HEK293 (cell line): ENCODE measurements at regions not wholly inside any gene's neighbourhood (a gene's known extent, or its start where the extent isn't known, plus 50 kb on each side); places are given as distances from the start of the nearest gene placed in this dataset.

Source experiments
- CTCF ChIA-PET: fragments of 350-600 bp; formaldehyde crosslinking; extraction: SDS; loops from one replicate; lab custom pipeline; 2021; ENCODE audit warnings: antibody characterized with exemption; lab: Yijun Ruan, JAX
- POLR2A ChIA-PET: fragments of 300-600 bp; formaldehyde crosslinking; extraction: SDS; loops from one replicate; lab custom pipeline; 2020; ENCODE audit warnings: antibody characterized with exemption, inconsistent platforms; lab: Yijun Ruan, JAX
- H3K27ac ChIP-seq: fragments of 200-500 bp; sonication (Bioruptor generic); 2 replicates; pipeline ENCODE4 v1.5.1; 2014; ENCODE audit warnings: low read depth, low read length, control low read depth, inconsistent platforms; ENCODE audit errors: extremely low read depth
- H3K36me3 ChIP-seq, 2 experiments: fragments of 200-500 bp in 1 of 2; sonication (Bioruptor generic) in 1 of 2; 1 replicate in 1 of 2; 2 replicates in 1 of 2; pipeline ENCODE4 v1.5.1; 2014 to 2017; ENCODE audit warnings: inconsistent platforms in 2 of 2, low read length in 2 of 2; ENCODE audit not compliant: control insufficient read depth in 2 of 2, insufficient read depth in 1 of 2
- H3K4me1 ChIP-seq: fragments of 200-500 bp; sonication (Bioruptor generic); 2 replicates; pipeline ENCODE4 v1.5.1; 2014; ENCODE audit warnings: mild to moderate bottlenecking, low read length, inconsistent platforms; ENCODE audit not compliant: control insufficient read depth, insufficient read depth
- H3K4me3 ChIP-seq: 2 replicates; pipeline ENCODE4 v1.5.1; 2011; ENCODE audit warnings: low read depth, mild to moderate bottlenecking, control low read depth, low read length, moderate library complexity
- H3K9me3 ChIP-seq: fragments of 200-500 bp; sonication (Bioruptor generic); 2 replicates; pipeline ENCODE4 v1.5.1; 2014; ENCODE audit warnings: low read depth, low read length, inconsistent platforms; ENCODE audit not compliant: control insufficient read depth, insufficient read depth
- GFI1B ChIP-seq: fragments of 450-650 bp; formaldehyde crosslinking; IDR thresholded peaks from 2 replicates; pipeline ENCODE4 v1.5.1; 2016; ENCODE audit warnings: missing biosample characterization, missing genetic modification characterization
- KLF7 ChIP-seq: fragments of 450-650 bp; formaldehyde crosslinking; IDR thresholded peaks from 2 replicates; pipeline ENCODE4 v1.5.1; 2016; ENCODE audit warnings: missing biosample characterization, missing genetic modification characterization, borderline replicate concordance
- ZBTB17 ChIP-seq: fragments of 450-650 bp; formaldehyde crosslinking; IDR thresholded peaks from 2 replicates; pipeline ENCODE4 v1.5.1; 2016; ENCODE audit warnings: missing biosample characterization, missing genetic modification characterization
- ZBTB20 ChIP-seq: fragments of 450-650 bp; formaldehyde crosslinking; IDR thresholded peaks from 2 replicates; pipeline ENCODE4 v1.5.1; 2016; ENCODE audit warnings: missing biosample characterization, missing genetic modification characterization
- ZBTB7A ChIP-seq: fragments of 450-650 bp; formaldehyde crosslinking; IDR thresholded peaks from 2 replicates; pipeline ENCODE4 v1.5.1; 2016; ENCODE audit warnings: low read depth, missing biosample characterization, missing genetic modification characterization
- ZBTB8A ChIP-seq: fragments of 450-650 bp; formaldehyde crosslinking; IDR thresholded peaks from 2 replicates; pipeline ENCODE4 v1.5.1; 2016; ENCODE audit warnings: missing biosample characterization, missing genetic modification characterization
- ZNF155 ChIP-seq: fragments of 450-650 bp; formaldehyde crosslinking; IDR thresholded peaks from 2 replicates; pipeline ENCODE4 v1.5.1; 2016; ENCODE audit warnings: missing biosample characterization, missing genetic modification characterization
- ZNF473 ChIP-seq: fragments of 450-650 bp; formaldehyde crosslinking; IDR thresholded peaks from 2 replicates; pipeline ENCODE4 v1.5.1; 2017; ENCODE audit warnings: missing biosample characterization, missing genetic modification characterization
- ZNF560 ChIP-seq: fragments of 450-650 bp; formaldehyde crosslinking; IDR thresholded peaks from 2 replicates; pipeline ENCODE4 v1.5.1; 2017; ENCODE audit warnings: missing biosample characterization, missing genetic modification characterization, borderline replicate concordance
- ZNF664 ChIP-seq: fragments of 450-650 bp; formaldehyde crosslinking; IDR thresholded peaks from 2 replicates; pipeline ENCODE4 v1.5.1; 2016; ENCODE audit warnings: missing biosample characterization, missing genetic modification characterization
- TF ChIP-seq, protein P1 (sequence below): fragments of 450-650 bp; formaldehyde crosslinking; IDR thresholded peaks from 2 replicates; pipeline ENCODE4 v1.5.1; 2017; ENCODE audit warnings: missing biosample characterization, missing genetic modification characterization
- TF ChIP-seq, protein P2 (sequence below): fragments of 450-650 bp; formaldehyde crosslinking; IDR thresholded peaks from 2 replicates; pipeline ENCODE4 v1.5.1; 2016; ENCODE audit warnings: missing biosample characterization, missing genetic modification characterization
- TF ChIP-seq, protein P3 (sequence below): fragments of 450-650 bp; formaldehyde crosslinking; IDR thresholded peaks from 2 replicates; pipeline ENCODE4 v1.5.1; 2016; ENCODE audit warnings: missing biosample characterization, missing genetic modification characterization

DNA sequence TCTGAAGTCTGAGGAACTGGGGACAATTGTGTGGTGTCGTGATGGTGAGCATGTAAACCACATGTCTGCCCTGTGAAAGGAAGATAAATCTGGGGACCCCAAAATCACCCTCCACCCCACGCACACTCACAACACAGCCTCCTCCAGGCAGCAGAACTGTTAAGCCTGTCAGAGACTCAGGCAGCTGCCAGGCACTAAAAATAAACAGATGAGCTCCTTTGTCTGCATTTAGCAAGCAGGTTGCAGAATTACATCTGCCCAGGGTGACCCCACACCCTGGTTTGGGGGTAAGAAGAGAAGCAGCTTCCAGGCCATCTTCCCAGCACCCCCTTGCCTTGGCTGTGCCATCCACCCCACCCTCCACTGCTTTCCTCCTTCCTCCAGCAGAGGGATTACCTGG is 119.1 kb upstream of the RUNX3 start:
- no peaks in the 10 kb centered on the region for H3K4me1 ChIP-seq
- H3K9me3 ChIP-seq, result no peaks in the 10 kb centered on the region
- ChIA-PET CTCF (interaction anchor here (5.2 kb wide), 1 partner anchor 12 kb away, joined by 34 read pairs; no protein-coding TSS in a partner anchor), POLR2A (no interaction called here)
- H3K4me3 ChIP-seq, result no peak overlapping the region
- no peak for TF ChIP-seq ZNF473 (tag by site-specific recombination)
- TF ChIP-seq ZBTB17 (tag by site-specific recombination), result no peak
- no peak for TF ChIP-seq ZBTB7A
- no peak for TF ChIP-seq ZBTB20 (tag by site-specific recombination)
- no peak for TF ChIP-seq ZNF155 (tag by site-specific recombination)
- TF ChIP-seq ZBTB8A (tag by site-specific recombination), result no peak
- no peaks in the 10 kb centered on the region for H3K36me3 ChIP-seq
- no peak overlapping the region for H3K27ac ChIP-seq

DNA sequence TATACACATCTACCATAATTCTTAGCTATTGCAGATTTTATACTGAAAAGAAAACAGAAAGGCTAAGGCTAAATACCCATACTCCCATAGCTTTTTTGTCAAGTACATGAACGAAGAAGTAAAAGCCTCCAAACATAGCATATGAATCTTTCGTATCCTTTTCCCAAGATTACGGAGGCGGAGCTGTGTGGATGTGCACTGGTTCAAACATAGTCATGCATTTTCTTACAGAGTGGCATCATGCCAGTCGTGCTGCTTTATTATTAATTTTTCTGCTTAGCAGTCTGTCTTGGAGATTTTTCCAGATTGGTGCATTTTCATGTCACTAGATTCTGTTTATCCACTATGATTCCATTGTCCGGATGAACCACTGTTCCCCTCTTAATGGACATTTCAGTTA is 118.7 kb upstream of the RUNX3 start:
- no peak for TF ChIP-seq ZNF664
- TF ChIP-seq, all 188 proteins: peak for 0
- Histone ChIP-seq H3K27ac (no peak overlapping the region), H3K36me3 (no peaks in the 10 kb centered on the region), H3K4me3 (no peak overlapping the region), H3K9me3 (no peaks in the 10 kb centered on the region), H3K4me1 (no peaks in the 10 kb centered on the region)
- POLR2A ChIA-PET, result no interaction called here
- CTCF ChIA-PET, result interaction anchor here (5.2 kb wide), 1 partner anchor 11 kb away, joined by 34 read pairs; no protein-coding TSS in a partner anchor

DNA sequence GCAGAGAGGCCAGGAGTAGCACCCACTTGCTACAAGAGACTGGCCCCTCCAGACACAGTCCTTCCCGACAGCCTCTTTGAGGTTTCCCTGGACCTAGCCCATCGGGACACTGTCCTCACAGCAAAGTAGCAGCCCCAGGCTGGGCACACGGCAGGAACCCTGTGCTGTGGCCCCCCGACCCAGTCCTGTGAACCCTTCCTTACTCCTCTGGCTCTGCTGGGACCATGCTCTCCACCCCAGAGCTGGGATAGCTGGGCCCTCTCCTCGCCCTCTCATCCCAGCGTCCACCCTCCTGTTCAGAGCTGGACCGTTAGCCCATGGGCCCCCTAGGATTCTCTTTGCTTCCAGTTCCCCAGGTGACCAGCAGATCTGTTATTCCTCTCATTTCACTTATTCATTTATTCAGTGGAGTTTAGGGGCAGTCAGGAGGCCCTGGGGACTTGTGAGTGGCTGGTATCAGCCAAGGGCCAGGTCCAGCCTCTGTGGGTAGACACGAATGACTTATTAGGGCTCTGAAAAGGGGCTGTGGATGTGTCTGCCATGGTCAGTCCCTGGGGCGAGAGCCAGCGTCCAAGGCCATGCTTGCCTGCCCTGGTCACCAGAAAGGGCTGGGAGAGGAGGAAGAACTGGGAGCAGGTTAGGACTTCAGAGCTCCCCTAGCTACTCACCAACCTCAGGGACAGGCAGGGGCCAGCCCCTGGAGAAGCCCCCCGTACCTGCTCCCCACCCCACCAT is 117.6 kb upstream of the RUNX3 start:
- H3K27ac ChIP-seq, result no peak overlapping the region
- no peaks in the 10 kb centered on the region for H3K36me3 ChIP-seq
- CTCF ChIA-PET, result interaction anchor here (5.2 kb wide), 1 partner anchor 10 kb away, joined by 34 read pairs; no protein-coding TSS in a partner anchor
- no peak overlapping the region for H3K4me3 ChIP-seq
- no peaks in the 10 kb centered on the region for H3K9me3 ChIP-seq
- POLR2A ChIA-PET, result no interaction called here
- no peaks in the 10 kb centered on the region for H3K4me1 ChIP-seq
- TF ChIP-seq, protein P1, sequence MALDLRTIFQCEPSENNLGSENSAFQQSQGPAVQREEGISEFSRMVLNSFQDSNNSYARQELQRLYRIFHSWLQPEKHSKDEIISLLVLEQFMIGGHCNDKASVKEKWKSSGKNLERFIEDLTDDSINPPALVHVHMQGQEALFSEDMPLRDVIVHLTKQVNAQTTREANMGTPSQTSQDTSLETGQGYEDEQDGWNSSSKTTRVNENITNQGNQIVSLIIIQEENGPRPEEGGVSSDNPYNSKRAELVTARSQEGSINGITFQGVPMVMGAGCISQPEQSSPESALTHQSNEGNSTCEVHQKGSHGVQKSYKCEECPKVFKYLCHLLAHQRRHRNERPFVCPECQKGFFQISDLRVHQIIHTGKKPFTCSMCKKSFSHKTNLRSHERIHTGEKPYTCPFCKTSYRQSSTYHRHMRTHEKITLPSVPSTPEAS, result no peak

DNA sequence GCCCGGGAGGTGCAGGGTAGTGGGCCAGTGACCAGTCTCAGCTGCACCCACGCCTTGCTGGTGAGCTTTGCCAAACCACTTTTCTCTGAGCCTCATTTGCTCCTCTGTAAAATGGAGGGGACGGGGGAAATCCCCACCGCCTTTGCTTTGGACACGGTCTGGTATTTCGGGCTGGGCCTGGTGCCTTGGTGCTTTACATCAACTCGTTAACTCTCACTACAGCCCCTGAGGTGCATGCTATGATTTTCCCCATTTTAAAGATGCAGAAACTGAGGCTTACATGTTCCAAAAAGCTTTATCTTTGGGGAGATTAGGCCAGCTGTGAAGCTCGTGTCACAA is 116.1 kb upstream of the RUNX3 start:
- H3K36me3 ChIP-seq, result no peaks in the 10 kb centered on the region
- no peak for TF ChIP-seq ZNF560
- TF ChIP-seq, protein P2, sequence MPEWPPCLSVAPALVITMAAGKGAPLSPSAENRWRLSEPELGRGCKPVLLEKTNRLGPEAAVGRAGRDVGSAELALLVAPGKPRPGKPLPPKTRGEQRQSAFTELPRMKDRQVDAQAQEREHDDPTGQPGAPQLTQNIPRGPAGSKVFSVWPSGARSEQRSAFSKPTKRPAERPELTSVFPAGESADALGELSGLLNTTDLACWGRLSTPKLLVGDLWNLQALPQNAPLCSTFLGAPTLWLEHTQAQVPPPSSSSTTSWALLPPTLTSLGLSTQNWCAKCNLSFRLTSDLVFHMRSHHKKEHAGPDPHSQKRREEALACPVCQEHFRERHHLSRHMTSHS (tag by site-specific recombination), result no peak
- TF ChIP-seq ZBTB20 (tag by site-specific recombination), result no peak
- no peak for TF ChIP-seq GFI1B (tag by site-specific recombination)
- H3K4me3 ChIP-seq, result no peak overlapping the region
- no peak overlapping the region for H3K27ac ChIP-seq
- no peaks in the 10 kb centered on the region for H3K9me3 ChIP-seq
- POLR2A ChIA-PET, result no interaction called here
- CTCF ChIA-PET, result interaction anchor here (0.6 to 5.2 kb wide), 3 partner anchors 9 to 172 kb away, joined by 3 to 34 read pairs (median 3); no protein-coding TSS in a partner anchor
- H3K4me1 ChIP-seq, result no peaks in the 10 kb centered on the region

DNA sequence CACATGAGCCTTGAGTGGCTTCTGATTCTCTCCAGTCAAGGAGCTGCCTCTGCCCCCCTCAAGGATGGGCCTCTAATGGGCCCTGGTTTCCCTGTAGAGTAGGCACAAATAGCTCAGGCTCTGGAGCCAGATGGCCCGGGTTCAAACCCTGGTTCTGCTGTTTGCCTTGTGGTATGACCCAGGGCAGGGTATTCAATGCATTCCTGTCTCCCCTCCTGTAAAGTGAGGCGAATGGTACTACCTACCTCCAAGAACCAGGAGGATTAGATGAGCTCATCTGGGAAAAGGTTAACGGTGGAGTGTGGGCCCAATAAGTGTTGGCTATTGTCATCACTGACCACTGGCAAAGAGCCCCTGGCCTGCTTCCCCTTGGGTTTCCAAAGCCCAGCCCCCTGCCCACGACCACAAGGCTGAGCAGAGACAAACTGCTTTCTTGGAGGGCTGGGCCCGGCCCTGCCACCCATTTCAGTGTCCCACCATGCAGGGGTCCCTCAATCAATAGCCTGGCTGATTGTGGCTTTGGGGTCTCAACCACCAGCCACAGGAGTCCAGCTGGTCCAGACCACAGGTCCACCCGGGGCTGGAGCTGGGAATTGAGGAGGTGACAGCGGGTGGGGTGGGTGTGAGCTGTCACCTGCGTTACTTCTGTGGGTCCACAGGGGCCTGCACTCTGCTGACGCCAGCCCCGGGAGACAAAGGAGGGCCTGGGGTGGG is 115.6 kb upstream of the RUNX3 start:
- Histone ChIP-seq H3K4me3 (no peak overlapping the region), H3K4me1 (no peaks in the 10 kb centered on the region), H3K27ac (no peak overlapping the region), H3K9me3 (no peaks in the 10 kb centered on the region), H3K36me3 (no peaks in the 10 kb centered on the region)
- POLR2A ChIA-PET, result no interaction called here
- TF ChIP-seq KLF7, result no peak
- TF ChIP-seq, protein P3, sequence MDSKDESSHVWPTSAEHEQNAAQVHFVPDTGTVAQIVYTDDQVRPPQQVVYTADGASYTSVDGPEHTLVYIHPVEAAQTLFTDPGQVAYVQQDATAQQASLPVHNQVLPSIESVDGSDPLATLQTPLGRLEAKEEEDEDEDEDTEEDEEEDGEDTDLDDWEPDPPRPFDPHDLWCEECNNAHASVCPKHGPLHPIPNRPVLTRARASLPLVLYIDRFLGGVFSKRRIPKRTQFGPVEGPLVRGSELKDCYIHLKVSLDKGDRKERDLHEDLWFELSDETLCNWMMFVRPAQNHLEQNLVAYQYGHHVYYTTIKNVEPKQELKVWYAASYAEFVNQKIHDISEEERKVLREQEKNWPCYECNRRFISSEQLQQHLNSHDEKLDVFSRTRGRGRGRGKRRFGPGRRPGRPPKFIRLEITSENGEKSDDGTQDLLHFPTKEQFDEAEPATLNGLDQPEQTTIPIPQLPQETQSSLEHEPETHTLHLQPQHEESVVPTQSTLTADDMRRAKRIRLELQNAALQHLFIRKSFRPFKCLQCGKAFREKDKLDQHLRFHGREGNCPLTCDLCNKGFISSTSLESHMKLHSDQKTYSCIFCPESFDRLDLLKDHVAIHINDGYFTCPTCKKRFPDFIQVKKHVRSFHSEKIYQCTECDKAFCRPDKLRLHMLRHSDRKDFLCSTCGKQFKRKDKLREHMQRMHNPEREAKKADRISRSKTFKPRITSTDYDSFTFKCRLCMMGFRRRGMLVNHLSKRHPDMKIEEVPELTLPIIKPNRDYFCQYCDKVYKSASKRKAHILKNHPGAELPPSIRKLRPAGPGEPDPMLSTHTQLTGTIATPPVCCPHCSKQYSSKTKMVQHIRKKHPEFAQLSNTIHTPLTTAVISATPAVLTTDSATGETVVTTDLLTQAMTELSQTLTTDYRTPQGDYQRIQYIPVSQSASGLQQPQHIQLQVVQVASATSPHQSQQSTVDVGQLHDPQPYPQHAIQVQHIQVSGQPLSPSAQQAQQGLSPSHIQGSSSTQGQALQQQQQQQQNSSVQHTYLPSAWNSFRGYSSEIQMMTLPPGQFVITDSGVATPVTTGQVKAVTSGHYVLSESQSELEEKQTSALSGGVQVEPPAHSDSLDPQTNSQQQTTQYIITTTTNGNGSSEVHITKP, result peak; percentile 64
- CTCF ChIA-PET, result interaction anchor here (0.7 to 5.2 kb wide), 2 partner anchors 8 to 54 kb away, joined by 3 to 34 read pairs; no protein-coding TSS in a partner anchor
